ENCODE measurements at regions not wholly inside any gene's neighbourhood (a gene's known extent, or its start where the extent isn't known, plus 50 kb on each side); places are given as distances from the start of the nearest gene placed in this dataset.

DNA sequence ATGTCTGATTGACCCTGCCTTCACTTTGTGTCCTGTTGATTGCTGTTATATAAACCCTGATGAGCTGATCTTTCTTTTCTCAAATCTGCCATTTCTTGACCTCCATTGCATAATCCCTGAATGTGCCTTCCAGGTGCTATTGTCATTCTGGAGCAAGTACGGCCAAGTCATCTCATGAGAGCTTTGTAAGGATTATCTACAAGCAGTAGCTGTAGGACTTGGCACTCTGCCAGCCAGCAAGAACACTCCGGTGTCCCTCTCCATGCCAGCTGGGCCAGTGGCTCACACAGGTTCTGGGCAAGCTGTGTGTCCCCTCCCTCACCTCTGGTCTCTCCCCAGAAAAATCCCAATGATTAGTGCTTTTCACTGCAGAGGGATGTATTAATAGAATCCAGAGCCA is 348.1 kb downstream of the FOXO1 start:
- DNase-seq: no peak

- DNase-seq: no peak
These were observed 346.5 kb downstream of the FOXO1 start for GRCh38 chr13:40319699-40320579.

GRCh38 chr13:40328091-40328490 is 338.4 kb downstream of the FOXO1 start:
- DNase-seq: no peak

DNA sequence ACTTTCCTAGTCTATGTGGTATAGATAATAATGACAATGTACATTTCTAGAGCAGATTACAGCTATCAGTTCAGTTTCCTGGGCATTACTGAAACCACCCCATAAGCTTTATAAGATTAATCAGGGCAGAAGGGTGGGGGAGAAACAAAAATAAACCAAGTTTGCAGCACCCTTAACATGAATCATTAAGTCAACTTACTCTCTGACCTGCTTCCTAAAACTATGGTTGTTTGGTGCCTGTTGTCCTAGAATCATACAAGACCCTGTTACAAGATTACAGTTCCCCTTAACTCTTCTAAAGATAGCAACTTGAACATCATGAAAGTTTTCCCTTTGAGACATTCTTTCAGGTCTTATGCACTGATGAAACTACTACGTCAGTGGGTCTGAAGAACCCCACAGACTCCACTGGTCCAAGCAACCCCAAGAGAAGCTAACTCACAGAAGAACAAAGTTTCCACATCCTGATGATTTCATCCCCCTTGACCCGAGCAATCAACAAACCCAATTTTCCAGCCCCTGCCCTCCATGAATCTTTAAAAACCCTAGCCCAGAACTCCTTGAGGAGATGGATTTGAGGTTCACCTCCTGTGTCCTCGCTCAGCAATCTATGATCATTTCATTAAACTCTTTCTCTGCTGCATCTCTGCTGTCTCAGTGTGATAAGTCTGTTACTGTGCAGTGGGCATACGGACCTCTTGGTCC is 336.5 kb downstream of the FOXO1 start:
- no peak for DNase-seq

DNA sequence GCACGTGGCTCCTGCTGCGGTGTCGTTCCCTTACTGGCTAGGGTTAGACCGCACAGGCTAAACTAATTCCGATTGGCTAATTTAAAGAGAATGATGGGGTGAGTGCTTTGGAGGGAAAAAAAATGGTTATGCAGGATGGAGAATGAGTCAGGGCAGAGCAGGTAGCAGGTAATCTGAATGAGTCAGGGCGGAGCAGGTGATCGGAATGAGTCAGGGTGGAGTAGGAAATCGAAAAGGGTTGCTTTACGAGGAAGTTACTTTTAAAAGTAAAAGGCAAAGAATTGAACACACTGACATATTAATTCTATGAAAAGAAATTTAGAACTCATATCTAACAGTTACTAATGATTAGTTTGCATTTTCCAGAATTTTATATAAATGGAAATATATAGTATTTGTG is 335.5 kb downstream of the FOXO1 start:
- DNase-seq: no peak

- no peak for DNase-seq
These were observed 334.6 kb downstream of the FOXO1 start for GRCh38 chr13:40331802-40332201.

DNA sequence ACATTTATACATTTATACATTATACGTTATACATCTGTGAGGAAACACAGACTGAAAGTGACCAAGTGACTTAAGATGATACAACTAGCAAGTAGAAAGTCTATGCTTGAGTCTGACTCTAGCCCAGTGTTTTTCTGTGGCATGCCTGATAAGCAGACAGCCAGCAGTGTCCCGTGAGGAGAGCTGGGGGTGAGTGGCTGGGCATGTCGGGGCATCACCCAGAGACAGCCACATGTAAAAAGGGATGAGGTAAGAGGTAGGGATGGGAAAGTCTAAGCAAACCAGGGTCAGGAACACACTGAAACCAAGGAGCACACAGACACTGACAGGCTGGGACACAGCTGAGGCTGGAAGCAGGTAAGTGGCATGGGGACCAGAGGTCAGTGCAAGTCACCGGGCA is 333.2 kb downstream of the FOXO1 start:
- DNase-seq: no peak

DNA sequence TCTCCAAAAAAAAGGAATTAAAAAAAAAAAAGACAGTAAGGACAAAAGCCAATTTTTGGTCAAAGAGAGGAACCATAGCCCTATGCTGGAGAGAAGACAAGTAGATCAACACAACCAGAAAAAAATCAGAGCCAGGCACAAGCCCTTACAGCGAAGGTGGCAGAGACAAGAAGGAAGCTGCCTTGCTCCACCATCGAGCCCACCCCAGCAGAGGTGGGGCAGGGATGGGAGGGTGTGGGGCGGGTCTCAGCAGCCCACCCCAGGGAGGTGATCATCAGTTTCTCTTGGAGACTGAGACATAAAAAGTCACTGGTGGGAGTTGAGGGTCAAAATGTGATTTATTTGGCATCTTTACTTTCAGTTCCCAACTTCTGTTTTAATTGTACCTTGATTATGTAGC is 332.4 kb downstream of the FOXO1 start:
- no peak for DNase-seq

GRCh38 chr13:40334616-40335015 is 331.8 kb downstream of the FOXO1 start:
- no peak for DNase-seq

DNA sequence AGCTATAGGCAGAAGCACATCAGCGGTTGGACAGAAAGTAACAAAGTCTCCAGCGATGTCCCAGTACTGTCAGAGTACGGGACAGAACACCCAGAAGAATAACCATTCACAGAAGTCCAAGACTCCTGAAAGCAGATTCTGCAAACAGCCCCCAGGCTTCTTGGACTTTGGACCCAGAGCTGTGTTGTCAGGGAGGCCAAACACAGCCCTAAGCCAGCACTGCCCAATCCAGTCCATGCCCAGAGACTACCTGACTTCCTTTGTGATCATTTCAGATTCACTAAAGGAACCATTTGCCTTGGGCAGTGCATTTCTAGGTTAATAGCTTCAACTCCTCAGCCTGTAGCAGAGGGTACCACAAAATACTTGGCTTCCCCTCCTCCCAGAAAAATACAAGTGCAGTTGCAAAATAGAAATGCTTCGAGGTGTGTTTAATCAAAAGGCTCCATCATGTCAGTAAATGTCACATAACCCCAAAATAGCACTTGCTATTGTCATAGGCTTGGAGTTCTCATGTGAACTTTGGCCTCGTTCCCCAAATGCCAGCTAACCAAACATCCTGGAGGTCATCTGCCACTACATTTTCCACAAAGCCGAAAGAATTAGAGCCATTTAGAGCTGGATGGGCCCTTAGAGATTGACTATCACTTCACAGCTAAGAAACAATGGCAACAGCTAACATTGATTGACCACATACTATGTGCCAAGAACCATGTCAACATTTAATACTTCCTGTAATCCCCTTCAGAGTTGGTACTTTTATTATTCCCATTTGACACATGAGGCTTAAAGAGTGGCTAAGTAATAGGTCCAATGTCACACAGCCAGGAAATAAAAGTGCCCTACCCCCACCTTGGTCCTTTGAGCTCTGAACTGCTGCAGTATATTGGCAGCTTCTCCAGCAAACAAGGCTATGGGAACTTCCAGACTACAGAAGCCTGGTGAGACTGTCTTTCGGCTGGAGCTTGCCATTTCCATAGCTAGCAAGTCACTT is 329.9 kb downstream of the FOXO1 start:
- no peak for DNase-seq

DNA sequence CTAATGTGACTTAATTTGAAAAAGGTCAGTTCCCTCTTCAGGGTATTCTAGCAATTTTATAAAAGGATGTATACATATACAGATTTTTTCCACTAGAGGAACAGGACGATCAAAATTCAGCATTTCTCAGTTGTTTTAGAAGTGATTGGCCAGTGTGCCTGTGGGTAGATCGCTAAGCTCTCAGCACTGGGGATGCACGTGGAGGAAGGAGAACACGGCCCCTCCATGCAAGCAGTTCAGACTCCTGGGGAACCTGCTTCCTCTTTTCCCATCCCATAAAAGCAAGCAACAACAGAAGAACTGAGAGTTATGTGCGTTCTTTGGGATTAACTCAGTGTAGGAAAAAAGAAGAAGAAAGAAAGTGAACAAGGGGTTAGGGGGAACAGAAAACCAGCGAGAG is 328.8 kb downstream of the FOXO1 start:
- DNase-seq: no peak

DNA sequence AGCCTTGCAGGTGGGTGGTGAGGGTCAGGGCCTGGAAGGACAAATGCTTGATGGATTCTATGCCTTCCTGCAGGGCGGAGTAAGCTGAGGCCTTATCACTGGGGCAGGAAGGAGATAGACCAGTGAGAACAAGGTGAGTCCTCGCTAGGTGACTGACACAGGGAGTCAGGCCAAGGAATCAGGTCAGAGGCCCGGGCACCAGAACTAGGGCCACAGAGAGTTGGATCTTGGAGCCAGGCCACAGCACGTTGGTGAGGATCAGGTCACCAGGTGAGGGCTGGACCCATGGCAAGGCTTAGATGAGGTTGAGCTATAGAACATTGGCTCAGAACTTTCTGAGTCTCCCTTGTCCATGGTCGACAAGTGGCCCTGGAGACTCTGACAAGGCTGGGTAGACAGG is 328.2 kb downstream of the FOXO1 start:
- DNase-seq: no peak

DNA sequence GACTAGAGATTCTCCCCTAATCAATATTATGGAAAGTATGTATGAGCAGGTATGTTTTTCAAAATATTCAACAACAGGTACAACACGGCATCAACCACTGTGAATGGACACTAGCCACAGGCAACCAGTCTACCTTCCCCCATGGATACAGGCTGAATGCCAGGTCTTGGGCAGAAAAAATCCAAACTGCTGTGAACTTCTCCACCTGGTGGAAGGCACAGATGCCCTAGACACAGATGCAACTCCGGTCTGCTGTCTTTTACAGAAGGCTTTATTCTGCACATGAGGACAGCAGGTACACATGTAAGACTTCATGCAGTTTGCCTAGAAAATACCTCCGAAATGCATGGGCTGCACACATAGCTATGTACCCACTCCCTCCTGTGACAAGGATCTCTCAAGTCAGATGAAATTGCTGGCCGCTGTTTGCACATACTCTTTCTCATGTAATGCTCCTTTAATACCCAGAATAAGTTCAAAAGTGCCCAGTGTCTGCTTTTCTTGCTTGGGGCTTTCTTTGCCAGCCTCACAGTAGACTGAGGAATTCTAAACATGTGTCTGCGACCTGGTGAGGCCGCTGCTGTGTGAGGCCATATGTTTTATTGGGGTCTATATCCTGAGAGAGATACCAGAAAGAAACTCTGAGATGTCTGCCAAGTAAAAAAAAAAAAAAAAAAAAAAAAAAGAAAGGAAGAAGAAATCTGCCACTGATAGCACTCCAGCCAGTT is 325.9 kb downstream of the FOXO1 start:
- no peak for DNase-seq

- no peak for DNase-seq
These were observed 325.4 kb downstream of the FOXO1 start for GRCh38 chr13:40341096-40341471.

GRCh38 chr13:40341501-40341900 is 324.9 kb downstream of the FOXO1 start:
- no peak for DNase-seq

DNA sequence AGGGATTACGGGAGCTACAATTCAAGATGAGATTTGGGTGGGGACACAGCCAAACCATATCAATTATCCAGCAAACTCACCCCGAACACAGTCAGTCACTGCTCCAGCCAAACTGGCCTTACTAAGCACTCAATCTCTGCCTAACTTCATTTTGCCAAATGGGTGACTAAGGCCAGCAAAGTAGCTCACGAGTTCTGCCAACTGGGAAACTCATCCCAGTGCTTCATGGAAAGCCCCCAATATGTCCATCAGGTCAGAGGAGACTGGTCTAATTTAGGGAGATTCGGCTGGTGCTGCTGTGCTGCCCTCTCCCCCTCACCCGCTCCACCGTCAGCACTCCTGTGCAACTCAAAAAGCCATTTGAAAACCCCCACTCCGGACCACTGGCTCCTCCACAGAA is 324.0 kb downstream of the FOXO1 start:
- DNase-seq: no peak

- DNase-seq: no peak
These were observed 323.5 kb downstream of the FOXO1 start for GRCh38 chr13:40342901-40343300.

DNA sequence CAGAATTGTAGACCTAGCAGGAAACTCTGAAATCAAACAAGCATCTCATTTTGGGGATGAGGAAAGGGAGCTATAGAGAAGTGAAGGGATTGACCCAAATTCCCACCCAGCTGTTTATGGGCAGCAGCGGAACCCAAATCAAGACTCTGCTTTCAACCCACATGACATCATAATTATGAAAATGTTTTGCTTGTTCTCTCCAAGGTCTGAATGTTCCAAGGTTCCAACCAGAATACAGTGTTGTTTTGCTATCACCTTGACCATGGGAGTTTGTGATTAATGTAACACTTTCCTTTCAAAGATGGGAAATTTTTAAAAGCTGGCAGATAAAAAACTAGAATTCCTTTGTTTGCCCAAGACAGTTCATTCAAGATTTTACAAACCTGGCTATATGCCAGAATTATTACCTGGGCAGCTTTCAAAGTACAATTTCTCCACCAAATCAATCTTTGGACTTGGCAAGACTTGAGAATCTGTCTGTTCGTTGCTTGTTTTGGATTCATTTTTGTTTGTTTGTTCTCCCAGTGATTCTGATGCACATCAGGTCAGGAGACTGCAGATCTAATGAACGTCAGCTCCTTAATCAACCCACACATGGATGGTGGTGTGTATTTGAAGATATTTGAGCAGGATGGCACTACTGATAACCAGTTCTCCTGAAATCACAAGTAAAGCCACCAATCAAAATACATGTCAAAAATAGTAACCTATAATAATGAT is 322.7 kb downstream of the FOXO1 start:
- no peak for DNase-seq

- no peak for DNase-seq
These were observed 321.9 kb downstream of the FOXO1 start for GRCh38 chr13:40344270-40345148.

GRCh38 chr13:40345149-40345514 is 321.3 kb downstream of the FOXO1 start:
- no peak for DNase-seq

Measured in GDM1 (cell line).